ENCODE measurements at regions not wholly inside any gene's neighbourhood (a gene's known extent, or its start where the extent isn't known, plus 50 kb on each side); places are given as distances from the start of the nearest gene placed in this dataset.

GRCh38 chr7:85469446-85470010, 282.7 kb upstream of the SEMA3D start:
- no peak for TF ChIP-seq POLR2A (IDR thresholded peaks at IDR 0.05)
- TF ChIP-seq POLR2AphosphoS5 (IDR thresholded peaks at IDR 0.05) = no peak
- no peak for TF ChIP-seq CTCF (IDR thresholded peaks at IDR 0.05)

Data from breast epithelium (tissue), 3 donors.